Ecto neural progenitor cell (in vitro differentiated cells): ENCODE measurements at regions not wholly inside any gene's neighbourhood (a gene's known extent, or its start where the extent isn't known, plus 50 kb on each side); places are given as distances from the start of the nearest gene placed in this dataset.
"Not testable (repeated sequence)": the region's sequence is repeated elsewhere in the genome, so short reads cannot be mapped to it uniquely, and the experiment has no call there.

Source experiments
- DNase-seq: peaks from one replicate; pipeline ENCODE4 v3.0.0-alpha.2; 2018; ENCODE audit warnings: low spot score

DNA sequence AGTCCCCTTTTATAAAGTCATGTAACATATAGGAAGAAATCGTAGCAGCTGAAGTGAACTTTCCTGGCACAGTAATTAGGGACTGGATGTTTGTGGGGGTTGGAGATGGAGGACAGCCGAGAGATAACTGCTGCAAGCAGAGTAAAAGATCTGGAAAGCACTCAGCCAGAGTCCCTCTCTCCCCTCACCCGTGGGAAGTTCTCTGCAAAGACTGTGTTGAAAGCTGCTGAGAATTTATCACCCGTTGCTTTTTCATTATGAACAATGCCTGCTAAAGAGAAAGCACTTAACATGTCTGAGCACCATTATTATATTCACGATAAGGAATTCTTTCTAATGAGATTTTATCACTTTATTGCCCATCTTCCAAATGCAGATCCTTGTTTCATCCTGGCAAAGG, 248.8 kb downstream of the SHOX2 start:
- DNase-seq = no peak

GRCh38 chr3:157856078-157856939, 249.9 kb downstream of the SHOX2 start:
- no peak for DNase-seq

- DNase-seq = not testable (repeated sequence)
These were observed 260.4 kb downstream of the SHOX2 start for GRCh38 chr3:157845839-157846238.

DNA sequence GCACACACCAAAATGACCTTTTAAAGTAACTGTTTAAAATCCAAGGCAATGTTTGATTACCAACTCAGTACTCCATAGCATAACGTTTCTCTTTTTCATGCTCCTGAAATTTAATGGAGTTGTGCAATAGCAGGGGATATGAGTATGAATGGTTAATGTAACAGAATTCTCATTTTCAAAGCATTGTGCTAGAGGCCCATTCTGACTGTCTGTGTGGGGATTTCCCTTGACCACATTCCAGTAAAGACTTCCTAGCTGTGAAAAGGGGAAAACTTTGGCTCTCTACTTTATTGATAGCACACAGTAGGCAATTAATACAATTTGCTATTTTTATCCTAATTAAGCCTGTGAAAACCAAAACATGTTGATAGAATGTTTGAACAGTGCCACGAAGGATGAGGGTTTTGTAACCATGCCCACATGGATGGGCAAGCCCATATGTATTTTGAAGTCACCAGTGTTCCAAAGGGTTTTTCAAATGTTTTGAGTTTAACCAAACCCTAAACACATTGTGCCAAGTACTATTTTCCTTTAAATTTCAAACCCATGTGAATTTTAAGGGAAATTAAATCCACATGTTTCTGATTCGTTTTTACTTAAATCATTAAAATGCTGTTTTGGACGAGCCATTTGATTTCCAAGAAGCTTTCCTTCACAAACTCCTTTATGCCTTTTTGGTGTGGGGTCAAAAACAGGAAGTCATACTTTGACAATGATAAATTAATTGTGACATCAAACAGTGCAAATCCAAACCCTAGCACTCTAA, 261.2 kb downstream of the SHOX2 start:
- no peak for DNase-seq

GRCh38 chr3:157844216-157844615, 262.0 kb downstream of the SHOX2 start:
- DNase-seq = no peak

GRCh38 chr3:157841029-157841428, 265.2 kb downstream of the SHOX2 start:
- no peak for DNase-seq

DNA sequence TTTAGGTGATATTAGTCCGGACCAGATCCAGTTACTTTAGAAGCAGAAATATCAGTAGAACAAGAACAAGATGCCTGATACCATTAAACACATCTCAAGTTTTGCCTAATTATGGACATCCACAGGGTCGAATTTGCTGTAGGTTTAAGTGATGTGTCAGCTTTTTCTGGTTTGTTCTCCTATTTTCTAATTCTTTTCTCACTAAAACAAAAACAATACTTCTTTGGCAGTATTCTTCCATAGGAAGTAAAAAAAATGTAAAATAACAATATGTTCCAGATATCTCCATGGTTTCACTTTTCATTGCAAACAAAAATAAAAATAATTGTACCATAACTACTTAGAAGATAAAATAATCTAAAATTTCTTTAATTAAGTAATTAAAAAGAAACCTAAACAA, 265.7 kb downstream of the SHOX2 start:
- no peak for DNase-seq

DNA sequence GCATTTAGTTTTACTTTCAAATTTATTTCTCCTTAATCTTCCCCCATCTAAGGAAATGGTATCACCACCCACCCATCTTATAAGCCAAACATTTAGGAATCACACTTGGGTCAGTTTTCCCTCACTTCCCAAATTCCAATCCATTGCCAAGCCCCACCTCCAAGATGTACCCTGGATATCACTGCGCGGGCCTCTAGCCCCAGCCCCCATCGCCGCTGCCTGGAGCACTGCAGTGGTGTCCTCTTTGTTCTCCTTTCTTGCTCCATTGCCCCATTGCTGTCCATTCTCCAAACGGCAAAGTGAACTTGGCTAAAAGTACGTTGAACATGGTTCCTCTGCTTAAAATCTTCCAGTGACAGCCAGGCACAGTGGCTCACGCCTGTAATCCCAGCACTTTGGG, 267.8 kb downstream of the SHOX2 start:
- DNase-seq = no peak

GRCh38 chr3:157837336-157837735, 268.9 kb downstream of the SHOX2 start:
- DNase-seq = no peak

DNA sequence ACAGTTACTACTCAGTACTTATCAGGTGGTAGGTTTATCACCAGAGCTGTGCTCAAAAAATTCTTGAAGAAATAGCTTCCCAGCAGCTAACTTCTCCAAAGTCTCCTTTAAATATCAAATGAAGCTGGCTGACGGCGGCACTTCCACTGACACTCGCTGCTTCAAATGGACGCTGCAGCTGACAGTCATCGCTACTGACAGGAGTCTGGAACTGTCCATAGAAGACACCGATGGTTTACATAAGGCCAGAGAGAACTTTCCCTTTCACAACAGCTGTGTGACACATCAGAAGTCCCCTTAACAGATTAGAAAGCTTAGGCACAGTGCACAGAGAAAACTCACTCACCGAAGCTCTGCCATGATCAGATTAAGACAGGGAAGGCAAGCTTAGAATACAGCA, 270.2 kb downstream of the SHOX2 start:
- DNase-seq = no peak

DNA sequence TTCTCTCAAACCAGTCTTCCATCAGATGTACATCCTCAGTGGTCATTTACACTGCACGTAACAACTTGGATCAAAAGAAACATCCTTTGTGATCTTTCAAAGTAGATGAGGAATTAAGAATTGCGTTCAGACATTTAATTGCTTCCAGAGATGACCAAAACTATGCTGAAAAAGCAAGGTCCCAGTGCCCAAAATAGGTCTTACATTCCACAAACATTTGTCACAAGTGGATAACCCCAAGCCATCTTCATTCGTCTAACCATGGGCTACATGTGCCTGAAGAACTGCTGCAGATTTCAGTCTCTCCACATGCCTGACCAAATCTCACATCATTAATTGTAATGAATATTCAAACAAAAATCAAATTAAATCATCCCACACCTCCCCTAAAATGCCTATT, 273.6 kb downstream of the SHOX2 start:
- DNase-seq = no peak

GRCh38 chr3:157830556-157831236, 275.5 kb downstream of the SHOX2 start:
- no peak for DNase-seq

GRCh38 chr3:157829786-157830185, 276.4 kb downstream of the SHOX2 start:
- no peak for DNase-seq

- DNase-seq = no peak
These were observed 281.9 kb downstream of the SHOX2 start for GRCh38 chr3:157824281-157824680.

GRCh38 chr3:157823050-157823449, 283.2 kb downstream of the SHOX2 start:
- no peak for DNase-seq

GRCh38 chr3:157820157-157820517, 286.1 kb downstream of the SHOX2 start:
- DNase-seq = no peak

GRCh38 chr3:157819270-157820156, 286.7 kb downstream of the SHOX2 start:
- DNase-seq = no peak

GRCh38 chr3:157816896-157817295, 289.3 kb downstream of the SHOX2 start:
- DNase-seq = no peak

- DNase-seq = no peak
These were observed 289.9 kb downstream of the SHOX2 start for GRCh38 chr3:157816296-157816695.

DNA sequence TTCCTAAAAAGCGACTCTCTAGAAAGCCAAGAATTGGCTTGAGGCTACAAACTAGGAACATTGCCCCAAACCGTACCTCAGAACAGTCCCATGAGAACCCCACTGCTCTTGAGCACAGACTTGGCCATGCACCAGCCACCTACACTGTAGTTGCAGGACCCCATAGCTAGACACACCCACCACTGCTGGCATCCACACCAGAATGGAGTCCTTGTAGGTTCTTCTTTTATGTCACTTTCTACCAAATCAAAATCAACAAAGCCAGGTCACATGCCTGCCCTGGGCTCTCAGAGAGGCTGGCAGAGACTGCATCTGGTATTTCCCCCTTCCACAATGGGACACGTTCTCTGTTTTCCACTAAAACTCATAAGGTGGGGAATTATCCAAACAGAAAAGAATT, 290.5 kb downstream of the SHOX2 start:
- no peak for DNase-seq

DNA sequence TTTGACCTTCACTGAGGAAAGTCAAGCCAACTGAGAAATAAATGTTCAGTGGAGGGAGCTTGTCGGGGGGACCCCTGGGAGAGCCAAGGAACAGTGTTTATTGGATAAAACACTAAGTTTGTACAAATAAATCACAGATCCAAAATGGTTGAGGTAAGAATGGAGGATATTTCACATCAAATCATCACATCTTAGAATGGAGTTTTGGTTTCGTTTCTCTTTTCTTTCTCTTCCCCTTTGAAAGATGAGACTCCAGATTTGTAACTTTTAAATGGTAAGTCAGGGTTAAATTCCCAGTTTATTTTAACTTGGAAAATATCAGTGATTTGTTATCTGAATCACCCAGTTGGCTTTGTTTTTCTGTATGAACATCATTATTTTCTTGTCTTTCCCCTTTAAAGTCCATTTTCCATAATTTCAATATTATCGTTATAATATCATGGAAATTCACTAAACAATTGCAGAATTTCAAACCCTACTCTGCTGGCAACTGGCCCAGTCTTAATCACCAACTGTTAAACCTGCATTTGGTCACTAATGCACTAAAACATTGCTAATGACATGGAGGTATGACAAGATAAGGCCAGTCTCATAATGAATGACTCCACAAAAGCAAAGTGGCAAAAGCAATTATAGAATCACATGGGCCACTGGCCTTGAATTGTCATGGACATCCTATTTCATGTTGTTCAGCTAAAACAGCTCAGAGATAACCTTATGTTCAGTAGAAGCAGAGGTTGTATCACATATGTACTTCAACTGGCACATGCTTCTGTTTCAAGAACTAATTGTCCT, 295.1 kb downstream of the SHOX2 start:
- DNase-seq = no peak
